ENCODE measurements at regions not wholly inside any gene's neighbourhood (a gene's known extent, or its start where the extent isn't known, plus 50 kb on each side); places are given as distances from the start of the nearest gene placed in this dataset.

DNA sequence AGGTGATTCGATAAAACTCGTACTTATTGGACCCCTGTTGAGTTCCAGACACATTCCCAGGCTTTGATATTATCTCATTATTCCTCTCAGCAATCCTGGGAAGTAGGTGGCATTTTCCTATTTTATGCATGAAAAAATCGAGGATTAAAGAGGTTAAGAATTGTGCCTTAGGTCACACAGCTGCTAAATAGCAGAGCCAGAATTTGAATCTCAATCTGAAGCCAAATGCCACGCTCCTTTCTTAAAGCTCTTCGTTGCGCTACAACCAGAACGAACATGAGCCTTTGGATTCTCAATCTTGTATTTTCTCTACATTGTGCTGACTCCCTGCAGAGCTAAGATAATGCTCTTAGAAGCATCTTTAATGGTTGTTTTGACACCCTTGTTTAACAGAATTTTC, 527.8 kb upstream of the TLE4 start:
- no peaks in the 10 kb centered on the region for H3K9me3 ChIP-seq (ENCODE audit: control insufficient read depth, low read depth, low read length)
- H3K27me3 ChIP-seq (ENCODE audit: control insufficient read depth, insufficient read depth, low read length): no peaks in the 10 kb centered on the region
- no peaks in the 10 kb centered on the region for H3K4me1 ChIP-seq (ENCODE audit: control insufficient read depth, insufficient read depth, low read length)
- DNase-seq: no peak
- no peak overlapping the region for H3K27ac ChIP-seq (ENCODE audit: low read length)
- H3K36me3 ChIP-seq (ENCODE audit: control insufficient read depth, insufficient read depth, low read length): no peaks in the 10 kb centered on the region
- H3K4me3 ChIP-seq (ENCODE audit: low read length): no peak overlapping the region
- WGBS (ENCODE audit: insufficient coverage, low lambda C conversion rate): 92% methylated on average over 4 of the region's 7 CpGs

DNA sequence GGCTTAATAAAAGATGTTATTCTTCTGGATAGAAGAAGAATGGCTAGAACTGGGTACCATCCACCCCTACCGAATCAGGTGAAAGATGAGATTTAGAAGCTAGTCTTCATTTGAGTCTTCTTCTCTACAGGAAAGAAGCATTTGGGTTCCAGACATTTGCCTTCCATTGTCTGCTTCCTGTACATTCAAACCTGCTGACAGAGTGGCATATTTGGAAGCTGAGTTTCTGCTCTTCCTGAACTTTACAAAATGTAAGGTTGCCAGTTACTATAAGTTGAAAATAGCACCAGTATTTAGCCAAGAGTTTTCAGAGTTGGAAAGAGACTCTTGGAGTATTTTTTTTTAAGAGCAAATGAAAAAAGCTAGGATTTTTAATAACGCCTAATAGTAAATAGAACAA, 525.4 kb upstream of the TLE4 start:
- Histone ChIP-seq H3K36me3 (ENCODE audit: control insufficient read depth, insufficient read depth, low read length) (no peaks in the 10 kb centered on the region), H3K27me3 (ENCODE audit: control insufficient read depth, insufficient read depth, low read length) (no peaks in the 10 kb centered on the region), H3K9me3 (ENCODE audit: control insufficient read depth, low read depth, low read length) (no peaks in the 10 kb centered on the region), H3K27ac (ENCODE audit: low read length) (no peak overlapping the region), H3K4me3 (ENCODE audit: low read length) (no peak overlapping the region), H3K4me1 (ENCODE audit: control insufficient read depth, insufficient read depth, low read length) (no peaks in the 10 kb centered on the region)
- 100% methylated on average over 1 of the region's 2 CpGs for WGBS (ENCODE audit: insufficient coverage, low lambda C conversion rate)
- no peak for DNase-seq

DNA sequence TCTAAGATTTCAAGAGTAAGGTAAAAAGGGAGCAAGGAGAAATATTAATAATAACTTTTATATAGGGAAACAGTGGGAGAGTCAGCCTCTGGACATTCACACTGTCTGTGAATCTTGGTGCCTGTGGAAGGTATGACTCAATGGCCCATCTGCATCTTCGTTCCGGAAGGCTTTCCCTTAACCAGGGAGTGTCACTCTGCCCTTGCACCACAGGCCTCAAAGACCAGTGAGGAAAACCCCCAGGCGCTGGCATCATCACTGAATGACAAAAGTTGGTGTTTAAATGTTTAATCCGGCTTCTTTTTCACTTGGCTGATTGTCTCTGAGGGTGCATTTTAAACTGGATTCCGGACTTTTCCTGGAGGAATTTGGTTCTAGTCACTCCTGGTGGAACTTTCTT, 522.4 kb upstream of the TLE4 start:
- no peak for DNase-seq
- 83% methylated on average over 1 of the region's 5 CpGs for WGBS (ENCODE audit: insufficient coverage, low lambda C conversion rate)
- no peaks in the 10 kb centered on the region for H3K36me3 ChIP-seq (ENCODE audit: control insufficient read depth, insufficient read depth, low read length)
- H3K4me1 ChIP-seq (ENCODE audit: control insufficient read depth, insufficient read depth, low read length): no peaks in the 10 kb centered on the region
- H3K4me3 ChIP-seq (ENCODE audit: low read length): no peak overlapping the region
- H3K9me3 ChIP-seq (ENCODE audit: control insufficient read depth, low read depth, low read length): no peaks in the 10 kb centered on the region
- H3K27ac ChIP-seq (ENCODE audit: low read length): no peak overlapping the region
- no peaks in the 10 kb centered on the region for H3K27me3 ChIP-seq (ENCODE audit: control insufficient read depth, insufficient read depth, low read length)

DNA sequence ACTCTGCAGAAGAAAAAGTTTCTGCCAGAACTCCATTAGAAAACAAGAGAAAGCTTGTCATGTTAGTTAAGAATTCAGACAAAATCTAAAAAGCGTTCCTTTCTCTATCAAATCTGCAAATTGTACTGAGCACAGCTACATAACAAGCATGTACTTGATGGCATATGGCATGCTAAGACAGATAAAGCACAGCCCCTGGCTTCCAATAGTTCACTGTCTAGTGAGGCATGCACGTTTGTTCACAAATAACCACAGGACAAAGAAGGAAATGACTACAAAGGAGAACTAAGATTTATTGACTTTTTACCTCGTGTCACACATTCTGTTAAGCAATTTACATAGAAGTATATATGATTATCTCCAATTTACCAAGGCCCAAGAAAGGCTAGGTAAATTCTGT, 518.2 kb upstream of the TLE4 start:
- DNase-seq: no peak
- H3K36me3 ChIP-seq (ENCODE audit: control insufficient read depth, insufficient read depth, low read length): no peaks in the 10 kb centered on the region
- H3K4me3 ChIP-seq (ENCODE audit: low read length): no peak overlapping the region
- no peaks in the 10 kb centered on the region for H3K9me3 ChIP-seq (ENCODE audit: control insufficient read depth, low read depth, low read length)
- no peaks in the 10 kb centered on the region for H3K27me3 ChIP-seq (ENCODE audit: control insufficient read depth, insufficient read depth, low read length)
- no peaks in the 10 kb centered on the region for H3K4me1 ChIP-seq (ENCODE audit: control insufficient read depth, insufficient read depth, low read length)
- WGBS (ENCODE audit: insufficient coverage, low lambda C conversion rate): no CpG with 5 or more reads among the region's 3 CpGs
- H3K27ac ChIP-seq (ENCODE audit: low read length): no peak overlapping the region

DNA sequence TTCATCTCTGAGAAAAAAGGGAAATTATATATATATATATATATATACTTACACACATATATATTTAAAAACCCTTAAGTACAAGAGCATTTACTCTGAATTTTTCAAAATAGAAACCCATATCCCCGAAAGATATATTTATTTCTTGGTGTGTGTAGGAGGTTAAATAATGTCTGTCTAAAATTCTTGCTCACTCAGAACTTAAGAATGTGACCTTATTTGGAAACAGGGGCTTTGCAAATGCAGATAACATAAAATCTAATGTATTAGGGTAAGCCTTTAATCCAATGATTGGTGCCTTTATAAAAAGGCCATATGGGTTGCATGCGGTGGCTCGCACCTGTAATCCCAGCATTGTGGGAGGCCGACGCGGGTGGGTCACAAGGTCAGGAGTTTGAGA, 517.3 kb upstream of the TLE4 start:
- H3K27ac ChIP-seq (ENCODE audit: low read length): no peak overlapping the region
- no peak for DNase-seq
- H3K27me3 ChIP-seq (ENCODE audit: control insufficient read depth, insufficient read depth, low read length): no peaks in the 10 kb centered on the region
- no CpG with 5 or more reads among the region's 6 CpGs for WGBS (ENCODE audit: insufficient coverage, low lambda C conversion rate)
- no peaks in the 10 kb centered on the region for H3K9me3 ChIP-seq (ENCODE audit: control insufficient read depth, low read depth, low read length)
- no peak overlapping the region for H3K4me3 ChIP-seq (ENCODE audit: low read length)
- no peaks in the 10 kb centered on the region for H3K4me1 ChIP-seq (ENCODE audit: control insufficient read depth, insufficient read depth, low read length)
- no peaks in the 10 kb centered on the region for H3K36me3 ChIP-seq (ENCODE audit: control insufficient read depth, insufficient read depth, low read length)

DNA sequence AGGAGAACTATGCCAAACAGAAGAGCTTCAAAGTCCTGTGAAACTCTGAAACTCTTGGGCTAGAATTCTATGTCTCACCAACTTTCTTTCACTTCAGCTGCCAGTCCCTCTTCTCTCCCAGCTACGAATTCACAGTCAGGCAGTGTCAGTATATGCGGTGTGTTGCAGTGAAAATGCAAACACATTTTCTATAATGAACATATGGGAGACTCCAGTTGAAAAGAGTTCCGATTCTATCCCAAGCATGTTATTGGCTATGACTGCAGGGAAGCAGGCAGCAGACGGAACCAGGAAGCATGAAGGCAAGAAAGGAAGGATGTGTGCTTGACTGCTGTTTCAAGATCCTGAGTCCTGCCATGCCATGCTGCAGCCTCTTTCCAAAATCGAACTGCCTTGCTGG, 515.7 kb upstream of the TLE4 start:
- no peak for DNase-seq
- Histone ChIP-seq H3K9me3 (ENCODE audit: control insufficient read depth, low read depth, low read length) (no peaks in the 10 kb centered on the region), H3K36me3 (ENCODE audit: control insufficient read depth, insufficient read depth, low read length) (no peaks in the 10 kb centered on the region), H3K27me3 (ENCODE audit: control insufficient read depth, insufficient read depth, low read length) (no peaks in the 10 kb centered on the region), H3K4me3 (ENCODE audit: low read length) (no peak overlapping the region), H3K4me1 (ENCODE audit: control insufficient read depth, insufficient read depth, low read length) (no peaks in the 10 kb centered on the region), H3K27ac (ENCODE audit: low read length) (no peak overlapping the region)
- 80% methylated on average over 1 of the region's 5 CpGs for WGBS (ENCODE audit: insufficient coverage, low lambda C conversion rate)

DNA sequence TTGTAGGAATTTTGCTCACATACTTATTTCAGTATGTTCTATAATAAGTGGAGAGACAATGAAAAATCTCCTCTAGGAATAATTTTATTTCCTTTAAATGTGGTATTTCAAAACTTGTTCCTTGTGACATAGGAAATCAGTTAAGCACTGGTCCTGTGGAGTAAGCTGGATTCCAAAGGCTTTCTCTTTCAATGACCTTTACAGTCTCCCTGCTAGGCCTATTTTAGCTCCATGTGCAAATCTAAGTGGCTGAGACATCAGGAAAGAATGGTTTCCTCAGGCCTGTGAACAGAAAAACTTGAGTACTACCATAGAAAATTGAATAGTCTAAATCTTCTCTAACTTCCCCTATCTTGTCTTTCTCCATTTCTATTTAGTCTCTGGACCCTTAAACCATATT, 514.2 kb upstream of the TLE4 start:
- DNase-seq: no peak
- Histone ChIP-seq H3K36me3 (ENCODE audit: control insufficient read depth, insufficient read depth, low read length) (no peaks in the 10 kb centered on the region), H3K9me3 (ENCODE audit: control insufficient read depth, low read depth, low read length) (no peaks in the 10 kb centered on the region), H3K4me3 (ENCODE audit: low read length) (no peak overlapping the region), H3K27ac (ENCODE audit: low read length) (no peak overlapping the region), H3K27me3 (ENCODE audit: control insufficient read depth, insufficient read depth, low read length) (no peaks in the 10 kb centered on the region), H3K4me1 (ENCODE audit: control insufficient read depth, insufficient read depth, low read length) (no peaks in the 10 kb centered on the region)

DNA sequence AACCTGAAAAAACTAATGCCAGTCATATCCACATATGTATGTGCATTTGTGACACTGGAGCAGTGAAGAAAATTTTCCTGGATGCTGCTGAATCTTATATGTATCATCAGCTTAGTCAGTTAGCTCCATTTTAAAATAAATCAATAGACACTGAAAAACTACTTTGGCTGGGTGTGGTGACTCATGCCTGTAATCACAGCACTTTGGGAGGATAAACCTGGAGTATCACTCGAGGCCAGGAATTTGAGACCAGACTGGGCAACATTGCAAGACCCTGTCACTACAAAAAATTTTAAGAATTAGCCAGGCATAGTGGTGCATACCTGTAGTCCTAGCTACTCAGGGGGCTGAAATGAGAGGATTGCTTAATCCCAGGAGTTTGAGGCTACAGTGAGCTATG, 511.0 kb upstream of the TLE4 start:
- no peak overlapping the region for H3K4me3 ChIP-seq (ENCODE audit: low read length)

DNA sequence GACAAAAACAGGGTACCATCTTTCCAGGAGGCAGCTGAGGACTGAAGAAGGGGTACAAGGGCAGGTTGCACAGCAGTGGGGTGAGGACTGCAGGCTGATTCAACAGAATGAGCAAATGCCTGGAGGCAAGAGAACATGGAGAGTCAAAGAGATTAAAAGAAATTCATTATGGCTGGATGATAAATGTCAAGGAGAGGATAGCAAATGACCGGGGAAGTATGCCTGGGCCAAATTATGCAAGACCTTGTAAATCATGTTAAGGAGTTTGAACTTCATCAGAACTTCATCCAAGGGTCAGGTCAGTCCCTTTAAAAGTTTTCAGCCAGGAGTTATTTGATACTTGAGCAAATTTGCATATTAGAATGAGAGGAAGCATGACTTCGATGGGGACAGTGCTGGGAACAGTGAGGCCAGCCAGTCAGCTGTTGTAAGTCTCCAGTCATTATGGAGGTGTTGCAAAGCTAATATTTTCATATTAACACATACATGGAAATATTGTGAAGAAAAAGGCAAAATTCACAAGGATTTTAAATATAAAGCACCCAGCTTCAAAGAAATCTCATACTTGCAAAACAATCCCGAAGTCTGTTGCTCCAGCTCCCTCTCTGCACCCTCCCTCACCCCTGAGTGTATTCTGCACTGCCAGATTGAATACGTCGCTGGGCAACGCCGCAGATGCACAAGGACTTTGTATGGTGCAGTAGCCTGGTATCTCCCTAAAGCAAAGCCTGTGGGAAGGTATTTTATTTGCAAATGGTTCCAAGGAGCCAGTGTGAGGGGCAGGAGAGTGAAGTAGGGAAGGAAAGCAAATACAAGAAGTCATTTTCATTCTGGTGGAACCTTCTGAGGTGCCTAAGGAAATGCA, 509.8 kb upstream of the TLE4 start:
- Histone ChIP-seq H3K4me3 (ENCODE audit: low read length) (no peak overlapping the region), H3K9me3 (ENCODE audit: control insufficient read depth, low read depth, low read length) (no peaks in the 10 kb centered on the region), H3K27ac (ENCODE audit: low read length) (no peak overlapping the region), H3K36me3 (ENCODE audit: control insufficient read depth, insufficient read depth, low read length) (no peaks in the 10 kb centered on the region), H3K27me3 (ENCODE audit: control insufficient read depth, insufficient read depth, low read length) (no peaks in the 10 kb centered on the region), H3K4me1 (ENCODE audit: control insufficient read depth, insufficient read depth, low read length) (no peaks in the 10 kb centered on the region)
- WGBS (ENCODE audit: insufficient coverage, low lambda C conversion rate): 80% methylated on average over 1 of the region's 7 CpGs
- no peak for DNase-seq

More for the DNA sequence above, 511.0 kb upstream of the TLE4 start:
- H3K27ac ChIP-seq (ENCODE audit: low read length): no peak overlapping the region
- no peaks in the 10 kb centered on the region for H3K4me1 ChIP-seq (ENCODE audit: control insufficient read depth, insufficient read depth, low read length)
- DNase-seq: no peak
- WGBS (ENCODE audit: insufficient coverage, low lambda C conversion rate): no CpG with 5 or more reads among the region's 1 CpG
- H3K9me3 ChIP-seq (ENCODE audit: control insufficient read depth, low read depth, low read length): no peaks in the 10 kb centered on the region
- H3K27me3 ChIP-seq (ENCODE audit: control insufficient read depth, insufficient read depth, low read length): no peaks in the 10 kb centered on the region
- no peaks in the 10 kb centered on the region for H3K36me3 ChIP-seq (ENCODE audit: control insufficient read depth, insufficient read depth, low read length)

DNA sequence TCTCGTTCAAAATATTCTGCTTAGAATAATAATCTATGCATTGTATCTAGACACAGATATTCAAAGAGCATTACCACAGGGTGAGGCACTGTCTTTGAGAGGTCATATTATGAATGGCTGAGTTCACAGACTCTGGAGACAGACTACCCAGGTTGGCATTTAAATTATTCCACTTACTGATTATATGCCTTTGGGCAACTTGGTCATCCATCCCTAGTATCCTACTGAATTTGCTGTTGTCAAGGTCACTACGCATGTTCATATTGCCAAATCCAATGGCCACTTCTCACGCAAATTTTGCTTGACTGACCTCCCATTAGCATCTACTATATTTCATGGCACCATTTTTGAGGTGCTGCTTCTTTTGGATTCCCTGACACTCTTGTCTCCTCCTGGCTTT, 498.6 kb upstream of the TLE4 start:
- Histone ChIP-seq H3K36me3 (ENCODE audit: control insufficient read depth, insufficient read depth, low read length) (no peaks in the 10 kb centered on the region), H3K27me3 (ENCODE audit: control insufficient read depth, insufficient read depth, low read length) (no peaks in the 10 kb centered on the region), H3K4me3 (ENCODE audit: low read length) (no peak overlapping the region), H3K4me1 (ENCODE audit: control insufficient read depth, insufficient read depth, low read length) (no peaks in the 10 kb centered on the region), H3K27ac (ENCODE audit: low read length) (no peak overlapping the region), H3K9me3 (ENCODE audit: control insufficient read depth, low read depth, low read length) (no peaks in the 10 kb centered on the region)
- no CpG with 5 or more reads among the region's 3 CpGs for WGBS (ENCODE audit: insufficient coverage, low lambda C conversion rate)
- DNase-seq: no peak

DNA sequence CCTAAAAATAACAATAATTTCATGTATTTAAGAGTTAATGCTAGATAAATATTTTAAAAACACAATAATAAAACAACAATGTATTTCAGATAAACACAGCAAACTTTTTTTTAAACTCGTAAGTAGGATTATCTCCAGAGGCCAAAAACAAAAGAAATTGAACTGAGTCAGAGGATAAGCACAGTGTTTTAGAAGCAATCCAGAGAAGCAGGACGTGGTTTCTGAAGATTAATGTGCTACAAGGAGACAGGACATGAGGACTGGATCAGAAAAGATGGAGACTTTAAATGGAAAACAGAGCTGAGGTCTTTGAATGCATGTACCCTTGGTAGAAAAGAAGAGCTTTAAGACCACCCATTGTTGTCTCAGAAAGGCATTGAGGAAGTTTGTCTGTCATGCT, 491.2 kb upstream of the TLE4 start:
- no peaks in the 10 kb centered on the region for H3K36me3 ChIP-seq (ENCODE audit: control insufficient read depth, insufficient read depth, low read length)
- DNase-seq: no peak
- H3K9me3 ChIP-seq (ENCODE audit: control insufficient read depth, low read depth, low read length): no peaks in the 10 kb centered on the region
- 58% methylated on average over 2 of the region's 2 CpGs for WGBS (ENCODE audit: insufficient coverage, low lambda C conversion rate)
- no peaks in the 10 kb centered on the region for H3K4me1 ChIP-seq (ENCODE audit: control insufficient read depth, insufficient read depth, low read length)
- H3K27ac ChIP-seq (ENCODE audit: low read length): no peak overlapping the region
- no peak overlapping the region for H3K4me3 ChIP-seq (ENCODE audit: low read length)
- no peaks in the 10 kb centered on the region for H3K27me3 ChIP-seq (ENCODE audit: control insufficient read depth, insufficient read depth, low read length)

Data from large intestine (tissue), 3 donors.